H9 (cell line): ENCODE measurements at regions not wholly inside any gene's neighbourhood (a gene's known extent, or its start where the extent isn't known, plus 50 kb on each side); places are given as distances from the start of the nearest gene placed in this dataset.

ENCODE experiments used
- DNase-seq: peaks from one replicate; pipeline ENCODE4 v3.0.0-alpha.2; 2017
- H2AFZ ChIP-seq: one replicate; pipeline ENCODE4 v1.6.1; 2013; ENCODE audit warnings: mild to moderate bottlenecking, low read length, control low read depth, moderate library complexity
- H2AK5ac ChIP-seq: 2 replicates; pipeline ENCODE4 v1.6.1; 2013; ENCODE audit warnings: low read length, control low read depth, mixed read lengths; ENCODE audit not compliant: insufficient read length
- H2BK120ac ChIP-seq: one replicate; pipeline ENCODE4 v1.6.1; 2013; ENCODE audit warnings: low read depth, mild to moderate bottlenecking, low read length, control low read depth, inconsistent platforms; ENCODE audit not compliant: poor library complexity, severe bottlenecking
- H2BK12ac ChIP-seq: 2 replicates; pipeline ENCODE4 v1.6.1; 2013; ENCODE audit warnings: low read length, control low read depth, mixed read lengths, low read depth; ENCODE audit not compliant: insufficient read length
- H2BK15ac ChIP-seq: 2 replicates; pipeline ENCODE4 v1.6.1; 2013; ENCODE audit warnings: low read depth, low read length, control low read depth
- H2BK20ac ChIP-seq: one replicate; pipeline ENCODE4 v1.6.1; 2013; ENCODE audit warnings: low read depth, mild to moderate bottlenecking, low read length, control low read depth, inconsistent platforms; ENCODE audit not compliant: poor library complexity, severe bottlenecking
- H2BK5ac ChIP-seq: 2 replicates; pipeline ENCODE4 v1.6.1; 2013; ENCODE audit warnings: low read length, control low read depth, mixed read lengths; ENCODE audit not compliant: insufficient read length
- H3K14ac ChIP-seq: 2 replicates; pipeline ENCODE4 v1.6.1; 2013; ENCODE audit warnings: low read length, control low read depth; ENCODE audit not compliant: insufficient read depth
- H3K18ac ChIP-seq: 2 replicates; pipeline ENCODE4 v1.6.1; 2013; ENCODE audit warnings: low read depth, mild to moderate bottlenecking, mixed read lengths, low read length, control low read depth; ENCODE audit not compliant: insufficient read length
- H3K23ac ChIP-seq: 2 replicates; pipeline ENCODE4 v1.6.1; 2013; ENCODE audit warnings: low read length, control low read depth, mixed read lengths, low read depth; ENCODE audit not compliant: insufficient read length
- H3K23me2 ChIP-seq: 2 replicates; pipeline ENCODE4 v1.6.1; 2013; ENCODE audit warnings: low read depth, mild to moderate bottlenecking, mixed read lengths, low read length, control low read depth; ENCODE audit not compliant: insufficient read length, poor library complexity, severe bottlenecking
- H3K27ac ChIP-seq: 2 replicates; pipeline ENCODE4 v1.5.1; 2013; ENCODE audit warnings: low read length, control low read depth, mixed read lengths, low read depth; ENCODE audit not compliant: insufficient read length
- H3K27me3 ChIP-seq: 2 replicates; pipeline ENCODE4 v1.6.1; 2013; ENCODE audit warnings: low read length, control low read depth, inconsistent platforms; ENCODE audit not compliant: insufficient read depth
- H3K4ac ChIP-seq: 2 replicates; pipeline ENCODE4 v1.6.1; 2013; ENCODE audit warnings: low read depth, mild to moderate bottlenecking, control low read depth, inconsistent platforms, low read length, moderate library complexity
- H3K4me1 ChIP-seq: 2 replicates; pipeline ENCODE4 v1.6.1; 2013; ENCODE audit warnings: low read length, control low read depth, inconsistent platforms; ENCODE audit not compliant: insufficient read depth
- H3K4me2 ChIP-seq: 2 replicates; pipeline ENCODE4 v1.6.1; 2013; ENCODE audit warnings: low read length, control low read depth, mixed read lengths; ENCODE audit not compliant: insufficient read length, insufficient read depth
- H3K56ac ChIP-seq: 2 replicates; pipeline ENCODE4 v1.6.1; 2013; ENCODE audit warnings: low read depth, mild to moderate bottlenecking, mixed read lengths, low read length, control low read depth; ENCODE audit not compliant: insufficient read length
- H3K79me1 ChIP-seq: 2 replicates; pipeline ENCODE4 v1.6.1; 2013; ENCODE audit warnings: low read depth, mild to moderate bottlenecking, moderate library complexity, low read length, control low read depth, inconsistent platforms; ENCODE audit not compliant: insufficient read depth, poor library complexity, severe bottlenecking
- H3K79me2 ChIP-seq: 2 replicates; pipeline ENCODE4 v1.6.1; 2013; ENCODE audit warnings: low read length, control low read depth, inconsistent platforms; ENCODE audit not compliant: insufficient read depth
- H3K9ac ChIP-seq: 2 replicates; pipeline ENCODE4 v1.6.1; 2013; ENCODE audit warnings: low read length, control low read depth, mixed read lengths; ENCODE audit not compliant: insufficient read length; ENCODE audit errors: extremely low read depth
- H3K9me3 ChIP-seq: one replicate; pipeline ENCODE4 v1.6.1; 2013; ENCODE audit warnings: low read depth, low read length, inconsistent platforms; ENCODE audit not compliant: control insufficient read depth
- H3T11ph ChIP-seq: one replicate; pipeline ENCODE4 v1.6.1; 2013; ENCODE audit warnings: mild to moderate bottlenecking, low read length, control low read depth, inconsistent platforms
- H4K20me1 ChIP-seq: one replicate; pipeline ENCODE4 v1.6.1; 2013; ENCODE audit not compliant: control insufficient read depth, insufficient read length, insufficient read depth
- H4K5ac ChIP-seq: 2 replicates; pipeline ENCODE4 v1.6.1; 2013; ENCODE audit warnings: low read depth, mild to moderate bottlenecking, mixed read lengths, low read length, control low read depth; ENCODE audit not compliant: insufficient read length
- H4K8ac ChIP-seq: replicated peaks from 2 replicates; pipeline ENCODE4 v1.6.1; 2013; ENCODE audit warnings: low read length, control low read depth, mixed read lengths, low read depth; ENCODE audit not compliant: insufficient read length
- H4K91ac ChIP-seq: 2 replicates; pipeline ENCODE4 v1.6.1; 2013; ENCODE audit warnings: low read depth, mild to moderate bottlenecking, moderate library complexity, mixed read lengths, low read length, control low read depth; ENCODE audit not compliant: insufficient read length
- H3K27ac Mint-ChIP-seq, 3 experiments: 2 replicates in 2 of 3; 3 replicates in 1 of 3; pipeline ENCODE4 v1.8.0; 2020 to 2021; ENCODE audit warnings: mixed read lengths in 3 of 3, mild to moderate bottlenecking in 1 of 3, moderate library complexity in 1 of 3
- H3K27me3 Mint-ChIP-seq: 2 replicates; pipeline ENCODE4 v1.8.0; 2021; ENCODE audit warnings: low read depth, mild to moderate bottlenecking, moderate library complexity, mixed read lengths
- H3K36me3 Mint-ChIP-seq, 3 experiments: 2 replicates in 2 of 3; 3 replicates in 1 of 3; pipeline ENCODE4 v1.8.0; 2020 to 2021; ENCODE audit warnings: low read depth in 3 of 3, mixed read lengths in 3 of 3; ENCODE audit not compliant: insufficient read depth in 1 of 3
- H3K4me1 Mint-ChIP-seq, 2 experiments: 2 replicates each; pipeline ENCODE4 v1.8.0; 2020; ENCODE audit warnings: mixed read lengths in 2 of 2
- H3K4me3 Mint-ChIP-seq, 2 experiments: 2 replicates in 1 of 2; 3 replicates in 1 of 2; pipeline ENCODE4 v1.8.0; 2020 to 2021; ENCODE audit warnings: mild to moderate bottlenecking in 2 of 2, mixed read lengths in 2 of 2, moderate library complexity in 1 of 2
- H3K9me3 Mint-ChIP-seq, 2 experiments: 2 replicates in 1 of 2; 3 replicates in 1 of 2; pipeline ENCODE4 v1.8.0; 2020; ENCODE audit warnings: mild to moderate bottlenecking in 2 of 2, mixed read lengths in 2 of 2, moderate library complexity in 1 of 2
- WGBS: extraction: QIAGEN DNeasy Blood & Tissue Kit; methylation state at CpG from one replicate; pipeline ENCODE4 v1.1.7; 2013; ENCODE audit warnings: missing lambda C conversion rate, low lambda C conversion rate, mixed read lengths; ENCODE audit not compliant: insufficient read length; ENCODE audit errors: extremely low coverage; 5-methylcytosine and 5-hydroxymethylcytosine counted together
- TF ChIP-seq, protein P1 (sequence below): fragments of 200-600 bp; sonication (generic); conservative IDR thresholded peaks from 3 replicates; pipeline ENCODE4 v1.8.0; 2021; ENCODE audit warnings: antibody characterized with exemption, mild to moderate bottlenecking

GRCh38 chr2:193670478-193670877 is 1475.7 kb upstream of the TMEFF2 start:
- Mint-ChIP-seq H3K27ac (no peak overlapping the region), H3K36me3 (no peaks in the 10 kb centered on the region), H3K27me3 (no peaks in the 10 kb centered on the region), H3K4me1 (no peaks in the 10 kb centered on the region), H3K9me3 (no peaks in the 10 kb centered on the region), H3K4me3 (no peak overlapping the region)
- H3K27ac ChIP-seq: no peak overlapping the region
- H3K18ac ChIP-seq: no peak overlapping the region
- H3K4me2 ChIP-seq: no peak overlapping the region
- H3K27me3 ChIP-seq: no peaks in the 10 kb centered on the region
- H3K79me2 ChIP-seq: no peaks in the 10 kb centered on the region
- H3K23me2 ChIP-seq: no peaks in the 10 kb centered on the region
- no peak overlapping the region for H3K9ac ChIP-seq
- no peak overlapping the region for H2BK5ac ChIP-seq
- H4K20me1 ChIP-seq: no peaks in the 10 kb centered on the region
- no peak overlapping the region for H2AK5ac ChIP-seq
- H4K91ac ChIP-seq: no peak overlapping the region
- H4K8ac ChIP-seq: no peak overlapping the region
- H3T11ph ChIP-seq: no peak overlapping the region
- H2AFZ ChIP-seq: no peak overlapping the region
- no peak overlapping the region for H2BK120ac ChIP-seq
- DNase-seq: no peak
- TF ChIP-seq, protein P1, sequence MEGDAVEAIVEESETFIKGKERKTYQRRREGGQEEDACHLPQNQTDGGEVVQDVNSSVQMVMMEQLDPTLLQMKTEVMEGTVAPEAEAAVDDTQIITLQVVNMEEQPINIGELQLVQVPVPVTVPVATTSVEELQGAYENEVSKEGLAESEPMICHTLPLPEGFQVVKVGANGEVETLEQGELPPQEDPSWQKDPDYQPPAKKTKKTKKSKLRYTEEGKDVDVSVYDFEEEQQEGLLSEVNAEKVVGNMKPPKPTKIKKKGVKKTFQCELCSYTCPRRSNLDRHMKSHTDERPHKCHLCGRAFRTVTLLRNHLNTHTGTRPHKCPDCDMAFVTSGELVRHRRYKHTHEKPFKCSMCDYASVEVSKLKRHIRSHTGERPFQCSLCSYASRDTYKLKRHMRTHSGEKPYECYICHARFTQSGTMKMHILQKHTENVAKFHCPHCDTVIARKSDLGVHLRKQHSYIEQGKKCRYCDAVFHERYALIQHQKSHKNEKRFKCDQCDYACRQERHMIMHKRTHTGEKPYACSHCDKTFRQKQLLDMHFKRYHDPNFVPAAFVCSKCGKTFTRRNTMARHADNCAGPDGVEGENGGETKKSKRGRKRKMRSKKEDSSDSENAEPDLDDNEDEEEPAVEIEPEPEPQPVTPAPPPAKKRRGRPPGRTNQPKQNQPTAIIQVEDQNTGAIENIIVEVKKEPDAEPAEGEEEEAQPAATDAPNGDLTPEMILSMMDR: no peak
- H4K5ac ChIP-seq: no peak overlapping the region
- H3K9me3 ChIP-seq: no peaks in the 10 kb centered on the region
- H3K14ac ChIP-seq: no peak overlapping the region
- H3K4me1 ChIP-seq: no peaks in the 10 kb centered on the region
- H2BK12ac ChIP-seq: no peak overlapping the region
- no peak overlapping the region for H3K56ac ChIP-seq
- WGBS: no CpG with 5 or more reads among the region's 1 CpG
- no peak overlapping the region for H2BK15ac ChIP-seq
- no peaks in the 10 kb centered on the region for H3K79me1 ChIP-seq
- no peak overlapping the region for H2BK20ac ChIP-seq
- no peak overlapping the region for H3K23ac ChIP-seq
- H3K4ac ChIP-seq: no peak overlapping the region
